LHCN-M2 (cell line): ENCODE measurements at regions not wholly inside any gene's neighbourhood (a gene's known extent, or its start where the extent isn't known, plus 50 kb on each side); places are given as distances from the start of the nearest gene placed in this dataset.
A peak's percentile ranks its signal among the peaks of the same experiment; 100 is the strongest.

ENCODE experiments used
- DNase-seq: peaks from one replicate; pipeline ENCODE4 v3.0.0-alpha.2; 2012; ENCODE audit warnings: low read depth

DNA sequence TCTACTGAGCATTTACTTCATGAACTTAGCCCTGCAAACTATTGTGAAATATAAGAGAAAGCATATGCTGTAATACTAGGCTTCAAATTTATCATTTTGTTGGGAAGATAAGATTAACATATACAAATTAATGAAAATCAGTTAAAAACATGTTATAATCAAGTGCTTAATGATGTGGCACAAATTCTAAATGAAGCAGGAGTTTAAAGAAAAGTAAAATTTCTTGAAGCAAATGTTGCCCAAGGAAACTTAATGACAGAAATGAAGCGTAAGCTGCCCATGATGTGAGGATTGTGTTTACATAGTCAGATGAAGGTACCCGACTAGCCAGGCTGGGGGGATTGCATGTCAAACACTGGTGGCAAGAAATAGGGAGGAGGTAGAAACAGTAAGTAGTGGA lies 103.1 kb upstream of the GAP43 start:
- DNase-seq = no peak

GRCh38 chr3:115520651-115521245 lies 102.6 kb upstream of the GAP43 start:
- no peak for DNase-seq

GRCh38 chr3:115523458-115523857 lies 99.9 kb upstream of the GAP43 start:
- no peak for DNase-seq

GRCh38 chr3:115524549-115524948 lies 98.8 kb upstream of the GAP43 start:
- DNase-seq = no peak

DNA sequence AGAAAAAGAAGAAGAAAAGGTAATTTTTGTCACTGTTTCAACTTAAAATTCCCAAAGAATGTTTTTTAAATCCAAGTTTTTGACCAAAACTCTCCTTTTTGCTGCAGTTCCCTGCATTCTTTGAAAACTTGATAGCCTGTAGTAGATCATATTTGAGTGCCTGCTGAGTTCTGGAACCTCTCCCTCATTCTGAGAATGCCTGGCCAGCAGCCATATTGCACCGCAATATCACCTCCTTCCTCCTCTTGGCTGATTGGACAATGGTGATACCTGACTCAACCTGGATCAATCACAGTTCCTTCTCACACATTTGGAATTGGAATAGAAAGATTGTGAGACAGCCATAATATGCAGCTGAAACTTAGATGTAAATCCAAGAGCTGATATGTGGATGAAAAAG lies 97.6 kb upstream of the GAP43 start:
- no peak for DNase-seq

DNA sequence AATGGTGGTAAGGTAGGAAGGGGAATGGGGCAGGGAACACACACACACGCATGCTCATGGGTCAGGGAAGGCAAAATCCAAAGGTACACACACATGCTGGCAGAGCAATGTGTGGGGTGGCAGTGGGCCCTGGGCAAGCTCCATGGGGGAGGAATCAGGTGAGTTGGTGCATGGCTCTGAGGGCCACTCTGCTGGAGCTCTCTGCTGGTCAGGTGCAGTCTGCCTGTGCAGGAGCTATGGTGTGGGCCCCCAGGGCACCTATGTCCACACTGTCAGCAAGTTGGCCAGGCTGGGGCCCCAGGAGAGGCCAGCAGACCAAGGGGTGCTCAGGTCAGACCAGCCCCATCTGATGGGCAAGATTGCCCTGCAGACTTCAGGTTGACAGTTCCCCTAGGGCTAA lies 90.1 kb upstream of the GAP43 start:
- DNase-seq = no peak

GRCh38 chr3:115536171-115536570 lies 87.1 kb upstream of the GAP43 start:
- no peak for DNase-seq

GRCh38 chr3:115537669-115538068 lies 85.6 kb upstream of the GAP43 start:
- DNase-seq = peak; percentile 4

- no peak for DNase-seq
These were observed 76.1 kb upstream of the GAP43 start for GRCh38 chr3:115547207-115547606.

DNA sequence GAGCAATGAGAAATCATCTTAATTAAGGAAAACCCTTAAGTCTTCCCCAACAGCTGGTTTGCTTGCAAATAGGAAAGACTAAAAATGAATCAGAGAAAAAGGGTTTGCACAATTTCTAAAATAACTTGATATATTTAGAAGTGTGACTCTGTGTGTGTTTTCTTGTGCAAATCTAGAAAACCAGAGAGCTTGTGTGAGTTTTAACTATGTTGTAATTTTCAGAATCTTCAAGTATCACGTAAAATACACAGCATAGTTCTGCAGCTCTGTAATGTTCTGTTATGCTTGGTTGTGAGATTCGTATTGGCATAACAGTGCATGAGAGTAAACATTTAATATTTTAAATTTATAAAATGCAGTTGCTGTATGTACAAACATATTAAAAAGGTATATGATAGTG lies 74.7 kb upstream of the GAP43 start:
- DNase-seq = no peak

DNA sequence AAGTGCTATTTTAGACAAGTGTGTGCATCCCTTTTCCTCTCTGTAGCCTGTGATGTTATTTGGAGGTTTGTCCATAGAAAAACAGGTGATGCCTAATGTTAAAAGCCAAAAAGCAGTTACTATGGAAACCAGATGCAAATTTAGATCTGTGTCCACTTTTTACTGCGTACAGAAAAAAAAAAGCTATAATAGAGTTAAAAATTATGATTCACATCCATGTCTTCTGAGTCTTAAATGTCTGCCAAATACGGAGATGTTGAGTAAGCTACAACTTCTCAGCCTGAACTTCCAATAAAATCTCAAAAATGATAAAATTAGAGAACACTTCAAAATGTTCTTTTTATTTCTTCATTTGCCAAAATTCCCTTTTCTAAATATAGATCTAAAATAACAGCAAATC lies 74.2 kb upstream of the GAP43 start:
- DNase-seq = peak; percentile 0

DNA sequence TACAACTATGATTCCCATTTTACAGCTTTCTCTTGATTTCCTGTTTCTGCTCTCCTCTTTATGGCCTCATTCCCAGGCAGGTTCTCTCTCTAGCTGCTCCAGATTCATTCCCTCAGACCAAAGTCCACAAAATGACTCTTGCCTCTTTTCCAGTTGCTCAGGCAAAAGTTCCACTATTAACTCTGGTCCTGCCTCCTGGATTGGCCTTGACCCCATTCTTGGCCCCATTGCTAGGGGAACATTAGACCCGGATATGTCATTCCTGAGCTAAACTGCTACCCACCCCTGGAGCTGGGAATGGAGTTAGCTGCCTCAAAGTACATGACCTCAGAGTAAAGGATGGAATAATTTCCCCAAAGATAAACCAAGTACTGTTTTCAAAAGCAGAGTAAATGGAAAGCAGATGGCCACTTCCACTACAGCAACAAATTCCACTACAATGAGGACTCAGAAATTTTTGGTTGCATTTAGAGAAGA lies 73.0 kb upstream of the GAP43 start:
- no peak for DNase-seq

- no peak for DNase-seq
These were observed 72.3 kb upstream of the GAP43 start for GRCh38 chr3:115551016-115551415.

DNA sequence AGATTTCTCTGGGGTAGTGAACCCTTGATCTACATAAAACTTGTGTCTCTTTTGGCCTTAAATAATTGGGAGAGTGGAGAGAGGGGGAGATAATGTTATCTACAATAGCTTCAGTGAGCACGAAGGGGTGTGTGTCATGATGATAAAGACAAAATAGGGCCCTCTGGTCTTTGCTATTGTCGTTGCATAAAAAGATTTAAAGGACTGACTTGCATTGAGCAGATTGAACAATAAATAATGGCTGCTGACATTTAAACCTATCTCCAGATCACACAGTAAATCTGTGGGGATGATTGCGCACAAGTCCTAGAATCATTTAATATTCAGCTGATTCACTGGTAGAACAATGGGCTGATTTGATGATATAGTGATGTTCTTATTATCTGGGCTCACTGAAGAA lies 71.3 kb upstream of the GAP43 start:
- no peak for DNase-seq

GRCh38 chr3:115553796-115554486 lies 69.4 kb upstream of the GAP43 start:
- no peak for DNase-seq

- DNase-seq = no peak
These were observed 68.9 kb upstream of the GAP43 start for GRCh38 chr3:115554487-115554807.

DNA sequence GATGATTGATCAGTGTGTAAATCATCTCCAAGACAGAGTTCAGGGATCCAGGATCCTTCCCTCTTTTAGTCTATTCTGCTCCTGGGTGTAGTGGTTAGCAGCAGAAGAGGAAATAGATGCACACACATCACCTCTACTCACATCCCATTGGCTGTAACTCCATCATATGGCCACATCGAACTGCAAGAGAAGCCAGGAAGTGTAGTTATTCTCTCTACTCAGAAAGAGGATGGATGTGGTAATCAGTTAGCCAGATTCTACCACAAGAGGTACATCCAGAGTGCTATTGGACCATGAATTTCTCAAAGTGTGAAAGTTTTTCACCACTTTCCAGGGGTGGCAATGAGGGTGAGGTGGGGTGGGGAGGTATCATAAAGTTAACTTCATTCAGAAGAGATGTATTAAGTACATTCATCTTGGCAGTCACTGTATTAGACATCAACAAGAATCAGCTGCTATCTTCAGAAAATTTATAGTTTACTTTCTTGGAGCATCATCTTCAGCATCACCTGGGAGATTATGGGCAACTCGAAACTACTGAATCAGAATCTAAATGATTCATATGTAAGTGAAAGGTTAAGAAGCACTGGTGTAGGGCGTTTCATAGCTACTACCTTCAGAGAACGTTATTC lies 60.6 kb upstream of the GAP43 start:
- no peak for DNase-seq

- DNase-seq = no peak
These were observed 59.3 kb upstream of the GAP43 start for GRCh38 chr3:115563984-115564383.

DNA sequence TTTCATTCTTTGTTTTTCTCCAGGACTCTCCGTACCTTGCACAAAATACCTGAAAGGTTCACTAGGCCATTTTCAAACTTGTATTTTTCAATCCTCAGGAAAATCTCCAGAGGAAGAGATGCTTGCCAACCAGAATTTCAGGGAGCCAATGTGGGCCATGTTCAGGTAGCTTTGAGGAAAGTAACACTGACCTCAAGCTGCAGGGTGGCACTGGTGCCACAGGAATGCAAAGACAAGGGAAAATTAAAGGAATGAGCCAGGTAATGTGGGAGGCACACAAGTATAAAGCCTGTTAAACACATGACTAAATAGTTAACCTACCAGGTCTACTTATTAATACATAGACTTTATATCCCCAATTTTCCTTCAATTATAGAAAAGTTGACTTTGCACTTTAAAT lies 51.9 kb upstream of the GAP43 start:
- DNase-seq = no peak
